H7 (cell line): ENCODE measurements at regions not wholly inside any gene's neighbourhood (a gene's known extent, or its start where the extent isn't known, plus 50 kb on each side); places are given as distances from the start of the nearest gene placed in this dataset.

ENCODE experiments used
- DNase-seq: peaks from one replicate; pipeline ENCODE4 v3.0.0; 2012
- H3K27me3 ChIP-seq: 2 replicates; pipeline ENCODE4 v1.6.0; 2011; ENCODE audit warnings: mild to moderate bottlenecking, low read length; ENCODE audit not compliant: control insufficient read depth, insufficient read depth
- H3K36me3 ChIP-seq: replicated peaks from 2 replicates; pipeline ENCODE4 v1.5.1; 2011; ENCODE audit warnings: low read length; ENCODE audit not compliant: control insufficient read depth, insufficient read depth
- H3K4me3 ChIP-seq: 2 replicates; pipeline ENCODE4 v1.5.1; 2011; ENCODE audit warnings: low read depth, mild to moderate bottlenecking, control low read depth, low read length, moderate library complexity; ENCODE audit not compliant: insufficient read depth

DNA sequence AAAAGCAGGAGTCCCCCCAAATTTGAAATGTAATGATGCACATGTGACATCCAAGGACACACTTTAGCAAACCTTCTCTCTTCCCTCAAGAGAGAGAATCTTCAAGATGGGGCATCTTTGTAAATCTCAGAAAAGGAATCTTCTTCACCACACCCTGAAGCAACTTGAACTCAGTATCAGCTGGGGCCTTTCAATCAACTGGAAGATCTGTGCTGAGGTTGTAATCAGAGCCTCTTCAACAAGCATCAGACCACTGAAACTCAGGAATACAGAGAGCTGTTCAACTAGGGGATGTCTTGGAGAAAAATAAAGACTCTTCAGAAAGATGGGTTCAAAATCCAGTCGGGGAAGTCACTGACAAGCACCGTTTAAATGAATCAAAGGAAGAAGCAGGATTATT lies 92.5 kb upstream of the CAMK1G start:
- DNase-seq: no peak
- Histone ChIP-seq H3K36me3 (no peaks in the 10 kb centered on the region), H3K27me3 (no peaks in the 10 kb centered on the region), H3K4me3 (no peak overlapping the region)

DNA sequence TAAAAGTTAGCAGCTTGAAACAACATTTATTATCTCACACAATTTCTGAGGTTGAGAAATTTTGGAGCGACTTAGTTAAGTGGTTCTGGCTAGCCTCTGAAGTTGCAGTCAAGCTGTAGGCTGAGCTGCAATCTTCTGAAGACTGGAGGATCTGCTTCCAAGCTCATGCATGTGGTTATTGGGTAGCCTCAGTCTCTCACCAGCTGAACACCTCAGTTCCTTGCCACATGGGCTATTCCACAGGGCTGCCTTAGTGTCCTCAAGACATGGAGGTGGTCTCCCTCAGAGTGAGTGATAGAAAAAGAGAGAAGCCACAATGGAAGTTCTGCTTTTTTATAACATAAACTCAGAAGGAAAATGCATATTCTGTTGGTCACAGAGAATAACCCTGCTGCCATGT lies 92.0 kb upstream of the CAMK1G start:
- no peak for DNase-seq
- Histone ChIP-seq H3K36me3 (no peaks in the 10 kb centered on the region), H3K4me3 (no peak overlapping the region), H3K27me3 (no peaks in the 10 kb centered on the region)

DNA sequence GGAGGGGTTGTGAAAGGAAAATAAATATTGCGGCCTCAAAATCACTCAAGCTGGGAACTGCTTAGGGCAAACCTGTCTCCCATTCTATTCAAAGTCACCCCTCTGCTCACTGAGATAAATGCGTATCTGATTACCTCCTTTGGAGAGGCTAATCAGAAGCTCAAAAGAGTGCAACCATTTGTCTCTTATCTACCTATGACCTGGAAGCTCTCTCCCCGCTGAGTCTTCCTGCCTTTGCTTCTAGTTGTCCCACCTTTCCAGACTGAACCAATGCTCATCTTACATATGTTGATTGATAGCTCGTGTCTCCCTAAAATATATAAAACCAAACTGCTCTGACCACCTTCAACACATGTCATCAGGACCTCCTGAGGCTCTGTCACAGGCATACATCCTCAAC lies 91.6 kb upstream of the CAMK1G start:
- no peak for DNase-seq
- H3K27me3 ChIP-seq: no peaks in the 10 kb centered on the region
- H3K36me3 ChIP-seq: no peaks in the 10 kb centered on the region
- H3K4me3 ChIP-seq: no peak overlapping the region

DNA sequence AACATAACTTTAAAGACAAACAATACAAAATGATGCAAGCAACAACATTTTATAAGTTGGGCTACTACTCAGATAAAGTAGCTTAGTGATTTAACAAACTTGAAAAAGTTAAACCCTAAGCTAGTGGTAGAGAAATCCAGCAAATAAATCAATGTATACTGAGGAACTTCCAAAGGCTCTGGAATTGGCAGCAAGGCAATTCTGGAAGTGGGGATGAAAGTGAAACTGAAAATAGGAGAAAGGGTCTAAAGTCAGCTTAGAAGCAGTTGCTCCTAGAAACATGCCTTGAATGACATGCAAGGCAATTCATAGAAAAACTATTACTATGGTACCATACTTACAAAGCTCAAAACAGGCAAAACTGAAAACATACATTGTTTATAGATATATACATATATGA lies 90.0 kb upstream of the CAMK1G start:
- DNase-seq: no peak
- Histone ChIP-seq H3K36me3 (no peaks in the 10 kb centered on the region), H3K4me3 (no peak overlapping the region), H3K27me3 (no peaks in the 10 kb centered on the region)

DNA sequence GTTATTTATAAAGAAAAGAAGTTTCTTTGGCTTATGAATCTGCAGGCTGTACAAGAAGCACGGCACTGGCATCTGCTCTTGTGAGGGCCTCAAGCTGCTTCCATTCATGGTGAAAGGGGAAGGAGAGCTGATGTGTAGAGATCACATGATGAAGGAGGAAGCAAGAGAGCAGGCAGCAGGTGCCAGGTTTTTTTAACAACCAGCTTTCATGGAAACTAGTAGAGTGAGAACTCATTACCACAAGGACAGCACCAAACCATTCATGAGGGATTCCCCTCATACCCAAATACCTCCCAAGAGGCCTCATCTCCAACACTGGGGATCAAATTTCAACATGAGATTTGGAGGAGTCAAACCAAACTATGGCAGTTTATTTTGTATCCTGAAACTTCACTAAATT lies 85.8 kb upstream of the CAMK1G start:
- H3K4me3 ChIP-seq: no peak overlapping the region
- H3K36me3 ChIP-seq: no peaks in the 10 kb centered on the region
- DNase-seq: no peak
- no peaks in the 10 kb centered on the region; the same call in 1 of the 2 replicates for H3K27me3 ChIP-seq

DNA sequence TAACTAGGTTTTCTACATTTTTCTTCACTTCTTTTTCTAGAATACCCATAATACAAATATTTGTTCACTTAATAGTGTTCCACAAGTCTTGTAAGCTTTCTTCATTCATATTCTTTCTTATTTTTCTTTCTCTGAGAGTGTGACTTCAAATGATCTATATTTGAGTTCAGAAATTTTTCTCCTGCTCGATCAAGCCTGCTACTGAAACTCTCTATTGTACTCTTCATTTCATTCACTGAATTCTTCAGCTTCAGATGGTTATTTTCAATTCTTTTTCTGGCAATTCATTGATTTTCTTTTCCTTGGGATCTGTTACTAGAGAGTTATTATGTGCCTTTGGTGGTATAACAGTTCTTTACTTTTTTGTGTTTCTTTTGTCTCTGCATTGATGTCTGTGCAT lies 82.5 kb upstream of the CAMK1G start:
- H3K4me3 ChIP-seq: no peak overlapping the region
- no peak for DNase-seq
- H3K27me3 ChIP-seq: no peaks in the 10 kb centered on the region; the same call in 1 of the 2 replicates
- no peaks in the 10 kb centered on the region for H3K36me3 ChIP-seq

DNA sequence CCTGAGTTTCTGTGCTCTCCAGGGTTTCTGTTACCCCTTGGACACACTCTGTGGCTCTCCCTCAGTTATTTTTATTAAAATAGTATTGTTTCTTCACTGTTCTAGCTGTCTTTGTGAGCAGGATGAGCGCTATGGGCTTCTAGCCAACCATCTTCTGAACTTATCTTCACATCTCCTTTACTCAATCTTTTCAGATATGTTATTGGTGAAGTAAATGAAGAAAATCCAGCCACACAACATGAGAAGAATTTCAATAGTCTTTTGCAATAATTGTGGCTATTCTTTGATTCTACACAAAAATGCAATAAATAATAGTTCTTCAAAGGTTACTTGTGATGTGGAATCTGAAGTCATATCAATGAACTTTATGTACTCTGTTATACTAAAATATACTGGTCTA lies 80.3 kb upstream of the CAMK1G start:
- H3K27me3 ChIP-seq: no peaks in the 10 kb centered on the region; the same call in 1 of the 2 replicates
- DNase-seq: no peak
- H3K4me3 ChIP-seq: no peak overlapping the region
- no peaks in the 10 kb centered on the region for H3K36me3 ChIP-seq

DNA sequence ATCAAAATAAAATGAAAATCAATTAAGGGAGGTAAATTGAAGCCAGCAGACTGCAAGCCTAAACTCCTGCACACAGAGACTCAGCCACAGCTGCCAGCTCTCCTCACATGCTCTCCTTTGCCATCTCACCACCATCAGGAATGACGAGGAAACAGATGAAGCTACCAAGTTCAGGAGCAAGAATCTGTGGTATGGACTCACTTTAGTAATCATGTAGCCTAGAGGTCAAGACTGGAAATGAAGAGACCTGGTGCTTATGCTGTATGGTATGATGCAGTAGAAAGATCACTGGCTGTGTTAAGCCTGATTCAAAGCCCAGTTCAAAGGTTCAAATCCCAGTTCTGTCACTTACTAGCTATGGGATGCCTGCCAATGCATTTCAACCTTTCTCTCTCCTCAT lies 78.9 kb upstream of the CAMK1G start:
- Histone ChIP-seq H3K27me3 (no peaks in the 10 kb centered on the region; the same call in 1 of the 2 replicates), H3K36me3 (no peaks in the 10 kb centered on the region), H3K4me3 (no peak overlapping the region)
- DNase-seq: no peak

DNA sequence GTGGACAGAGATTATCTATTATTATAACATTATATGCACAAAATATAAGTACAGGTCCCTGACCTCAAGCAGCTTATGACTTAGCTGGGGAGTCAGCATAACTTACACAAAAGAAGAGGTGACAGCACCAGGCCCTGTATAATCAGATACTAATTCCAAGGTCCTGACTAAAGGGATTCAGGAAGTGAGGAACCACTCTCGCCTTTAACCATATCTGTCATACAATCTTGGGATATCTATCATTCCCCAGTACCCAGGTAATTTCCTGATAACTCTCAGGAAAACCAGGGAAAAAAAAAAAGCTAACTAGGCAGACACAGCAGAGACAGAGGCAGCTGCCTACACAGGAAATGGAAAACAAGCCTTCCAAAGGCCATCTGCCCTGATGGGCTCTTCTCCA lies 78.5 kb upstream of the CAMK1G start:
- H3K27me3 ChIP-seq: no peaks in the 10 kb centered on the region; the same call in 1 of the 2 replicates
- no peak overlapping the region for H3K4me3 ChIP-seq
- no peaks in the 10 kb centered on the region for H3K36me3 ChIP-seq
- DNase-seq: no peak

DNA sequence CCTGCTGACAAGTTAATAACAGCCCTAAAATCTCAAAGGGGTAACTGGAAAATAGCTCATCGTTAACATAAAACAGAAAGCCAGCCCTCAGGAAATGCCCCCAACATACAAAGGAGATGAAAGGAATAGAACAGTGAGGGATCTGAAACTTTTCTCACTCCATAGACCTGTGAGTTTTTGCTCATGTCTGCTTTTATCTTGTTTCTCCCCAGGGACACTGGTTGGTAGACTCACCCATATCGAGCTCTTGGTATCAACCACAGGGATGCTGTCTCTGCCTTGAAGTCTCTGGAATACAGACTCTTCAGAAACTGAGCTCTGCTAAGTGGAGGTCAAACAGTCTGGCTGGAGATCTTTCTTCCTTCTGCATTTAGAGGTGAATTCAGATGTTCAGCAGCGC lies 77.4 kb upstream of the CAMK1G start:
- no peaks in the 10 kb centered on the region; the same call in 1 of the 2 replicates for H3K27me3 ChIP-seq
- H3K4me3 ChIP-seq: no peak overlapping the region
- no peak for DNase-seq
- no peaks in the 10 kb centered on the region for H3K36me3 ChIP-seq

DNA sequence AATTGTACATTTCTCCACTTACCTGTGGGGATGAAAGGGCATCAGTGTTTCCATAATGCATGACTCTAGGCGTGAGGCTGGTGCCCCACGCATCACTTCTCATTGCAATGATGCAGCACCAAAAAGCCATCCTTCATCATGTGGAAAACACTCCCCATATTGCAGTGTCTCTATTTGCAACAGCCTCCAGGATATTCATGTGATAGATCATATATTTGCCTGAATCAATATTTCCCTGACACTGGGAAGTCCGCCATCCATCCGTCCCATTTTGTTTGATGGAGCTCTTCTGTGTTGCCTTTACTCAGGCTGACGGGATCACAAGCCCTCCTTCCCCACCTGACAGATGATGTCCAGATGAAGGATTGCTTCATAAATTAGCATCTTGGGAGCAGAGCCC lies 74.5 kb upstream of the CAMK1G start:
- H3K4me3 ChIP-seq: no peak overlapping the region
- no peaks in the 10 kb centered on the region for H3K36me3 ChIP-seq
- no peaks in the 10 kb centered on the region; the same call in 1 of the 2 replicates for H3K27me3 ChIP-seq
- DNase-seq: no peak

DNA sequence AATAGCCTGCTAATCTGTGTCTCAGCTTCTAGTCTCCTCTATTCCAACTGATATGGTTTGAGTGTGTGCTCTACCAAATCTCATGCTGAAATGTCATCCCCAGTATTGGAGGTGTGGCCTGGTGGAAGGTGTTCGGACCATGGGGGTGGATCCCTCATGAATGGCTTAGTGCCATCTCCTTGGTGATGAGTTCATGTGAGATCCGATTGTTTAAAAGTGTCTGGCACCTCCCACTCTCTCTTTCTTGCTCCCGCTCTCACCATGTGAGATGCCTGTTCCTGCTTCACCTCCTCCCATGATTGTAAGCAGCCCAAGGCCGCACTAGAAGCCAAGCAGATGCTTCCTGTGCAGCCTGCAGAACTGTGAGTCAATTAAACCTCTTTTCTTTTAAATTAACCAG lies 73.5 kb upstream of the CAMK1G start:
- no peak for DNase-seq
- Histone ChIP-seq H3K4me3 (no peak overlapping the region), H3K27me3 (no peaks in the 10 kb centered on the region; the same call in 1 of the 2 replicates), H3K36me3 (no peaks in the 10 kb centered on the region)

DNA sequence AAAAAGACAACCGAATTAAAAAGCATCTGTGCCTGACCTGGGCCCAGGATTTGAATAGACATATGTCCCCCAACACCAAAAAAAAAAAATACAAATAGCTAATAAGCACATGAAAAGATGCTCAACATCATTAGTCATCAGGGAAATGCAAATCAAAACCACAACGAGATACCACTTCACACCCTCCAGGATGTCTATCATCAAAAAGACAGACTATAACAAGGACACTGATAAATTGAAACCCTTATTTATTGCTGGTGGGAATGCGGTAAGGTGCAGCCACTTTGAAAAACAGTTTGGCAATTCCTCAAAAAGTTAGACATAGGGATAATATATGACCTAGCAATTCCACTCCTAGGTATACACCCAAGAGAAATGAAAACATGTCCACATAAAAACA lies 72.3 kb upstream of the CAMK1G start:
- DNase-seq: no peak
- no peaks in the 10 kb centered on the region for H3K36me3 ChIP-seq
- H3K27me3 ChIP-seq: no peaks in the 10 kb centered on the region; the same call in 1 of the 2 replicates
- H3K4me3 ChIP-seq: no peak overlapping the region

DNA sequence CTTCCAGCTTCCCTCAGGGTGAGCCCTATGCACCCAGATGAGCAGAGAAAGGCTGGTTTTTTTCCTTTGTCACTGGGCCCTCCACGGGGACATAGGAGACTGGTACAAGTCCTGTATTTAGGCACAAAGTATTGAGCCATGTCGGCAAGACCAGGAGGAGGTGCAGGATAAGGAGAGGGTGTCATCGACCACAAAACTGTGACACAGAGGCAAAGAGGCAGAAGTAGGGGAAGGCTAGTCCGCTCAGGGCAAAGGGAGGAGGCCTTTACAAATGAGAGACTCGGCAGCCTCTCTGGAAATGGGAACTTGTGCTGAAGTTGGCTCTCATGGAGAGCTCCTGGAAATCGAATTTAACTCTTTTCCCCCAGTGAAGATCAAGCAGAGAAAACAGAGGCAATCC lies 70.7 kb upstream of the CAMK1G start:
- Histone ChIP-seq H3K36me3 (no peaks in the 10 kb centered on the region), H3K4me3 (no peak overlapping the region), H3K27me3 (no peaks in the 10 kb centered on the region; the same call in 1 of the 2 replicates)
- no peak for DNase-seq

DNA sequence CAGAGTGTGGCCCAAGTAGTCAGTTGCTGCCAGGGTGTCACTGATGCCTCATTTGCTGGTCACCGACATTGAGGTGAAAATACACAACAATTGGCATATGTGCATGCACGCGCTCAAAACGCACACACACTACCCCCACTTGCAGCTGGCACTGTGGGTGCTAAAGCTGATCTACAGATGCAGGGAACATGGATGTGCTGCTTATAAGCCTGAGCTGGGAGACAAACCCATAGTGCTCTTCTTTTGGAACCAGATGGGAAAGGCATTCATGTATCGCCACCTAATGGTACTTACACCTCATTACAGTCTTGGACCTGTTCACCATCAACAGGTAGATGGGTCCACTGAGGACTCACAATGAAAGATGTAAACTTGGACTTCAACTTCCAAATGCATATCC lies 70.3 kb upstream of the CAMK1G start:
- Histone ChIP-seq H3K36me3 (no peaks in the 10 kb centered on the region), H3K27me3 (no peaks in the 10 kb centered on the region; the same call in 1 of the 2 replicates), H3K4me3 (no peak overlapping the region)
- peak; percentile 50 for DNase-seq
